ENCODE measurements at regions not wholly inside any gene's neighbourhood (a gene's known extent, or its start where the extent isn't known, plus 50 kb on each side); places are given as distances from the start of the nearest gene placed in this dataset.

DNA sequence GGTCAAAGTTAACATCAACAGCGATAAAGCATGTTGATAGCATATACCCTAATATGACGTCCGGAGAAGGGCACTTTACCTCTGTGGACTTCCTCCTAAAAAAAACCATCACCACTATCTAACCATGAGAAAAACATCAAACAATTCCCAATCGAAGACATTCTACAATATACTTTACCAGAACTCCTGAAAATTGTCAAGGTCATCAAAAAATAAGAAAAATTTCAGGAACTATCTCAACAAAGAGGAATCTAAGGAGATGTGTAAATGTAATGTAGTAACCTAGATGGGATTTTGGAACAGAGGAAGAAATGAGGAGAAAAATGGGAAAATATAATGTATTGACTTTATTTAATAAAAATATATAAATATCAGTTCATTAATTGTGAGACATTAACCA, 1026.8 kb upstream of the MIR17HG start:
- H3K9me3 ChIP-seq (replicated peaks; ENCODE audit: control insufficient read depth, insufficient read depth, low read depth, low read length): peaks cover 2% of the 10 kb centered on the region
- H3K4me1 ChIP-seq (replicated peaks in 1 of 2; ENCODE audit: control insufficient read depth in 2 of 2, insufficient read depth in 2 of 2, low read length in 2 of 2): no peaks in the 10 kb centered on the region
- H3K4me3 ChIP-seq: no peak overlapping the region
- H3K79me2 ChIP-seq (ENCODE audit: control insufficient read depth, insufficient read depth, low read length): no peaks in the 10 kb centered on the region
- ChIA-PET CTCF (ENCODE audit: low intra/inter-chr PET ratio) (no interaction called here), POLR2A (no interaction called here)
- H3K36me3 ChIP-seq (ENCODE audit: control insufficient read depth, insufficient read depth, low read length): no peaks in the 10 kb centered on the region
- H2AFZ ChIP-seq (ENCODE audit: low read depth, low read length): no peak overlapping the region
- no peaks in the 10 kb centered on the region for H3K9me1 ChIP-seq (ENCODE audit: control insufficient read depth, insufficient read depth, low read length)
- no peak for FAIRE-seq
- BruUV-seq (replicated peaks): no TSS peak
- WGBS (ENCODE audit: insufficient coverage, low coverage, missing lambda C conversion rate): 1% methylated on average over 4 of the region's 4 CpGs
- no peaks in the 10 kb centered on the region for H3K27me3 ChIP-seq (ENCODE audit: control insufficient read depth in 2 of 2, insufficient read depth in 2 of 2, low read length in 2 of 2)
- H3K9ac ChIP-seq (ENCODE audit: insufficient read depth in 1 of 2, low read depth in 2 of 2, low read length in 2 of 2): no peak overlapping the region
- in situ Hi-C loops (cut with MboI): no loop called here
- intact Hi-C loops (cut with micrococcal nuclease): no loop called here
- no peak overlapping the region for H3K27ac ChIP-seq (ENCODE audit: extremely low read depth, low read depth, low read length)
- no peak overlapping the region for H3K4me2 ChIP-seq (ENCODE audit: insufficient read depth, low read length)
- no peak for ATAC-seq
- DNase-seq (ENCODE audit: extremely low read depth in 1 of 4, low spot score in 3 of 4): no peak
- no peaks in the 10 kb centered on the region for H4K20me1 ChIP-seq (replicated peaks; ENCODE audit: control insufficient read depth, insufficient read depth, low read length)
- TF ChIP-seq, protein P1, sequence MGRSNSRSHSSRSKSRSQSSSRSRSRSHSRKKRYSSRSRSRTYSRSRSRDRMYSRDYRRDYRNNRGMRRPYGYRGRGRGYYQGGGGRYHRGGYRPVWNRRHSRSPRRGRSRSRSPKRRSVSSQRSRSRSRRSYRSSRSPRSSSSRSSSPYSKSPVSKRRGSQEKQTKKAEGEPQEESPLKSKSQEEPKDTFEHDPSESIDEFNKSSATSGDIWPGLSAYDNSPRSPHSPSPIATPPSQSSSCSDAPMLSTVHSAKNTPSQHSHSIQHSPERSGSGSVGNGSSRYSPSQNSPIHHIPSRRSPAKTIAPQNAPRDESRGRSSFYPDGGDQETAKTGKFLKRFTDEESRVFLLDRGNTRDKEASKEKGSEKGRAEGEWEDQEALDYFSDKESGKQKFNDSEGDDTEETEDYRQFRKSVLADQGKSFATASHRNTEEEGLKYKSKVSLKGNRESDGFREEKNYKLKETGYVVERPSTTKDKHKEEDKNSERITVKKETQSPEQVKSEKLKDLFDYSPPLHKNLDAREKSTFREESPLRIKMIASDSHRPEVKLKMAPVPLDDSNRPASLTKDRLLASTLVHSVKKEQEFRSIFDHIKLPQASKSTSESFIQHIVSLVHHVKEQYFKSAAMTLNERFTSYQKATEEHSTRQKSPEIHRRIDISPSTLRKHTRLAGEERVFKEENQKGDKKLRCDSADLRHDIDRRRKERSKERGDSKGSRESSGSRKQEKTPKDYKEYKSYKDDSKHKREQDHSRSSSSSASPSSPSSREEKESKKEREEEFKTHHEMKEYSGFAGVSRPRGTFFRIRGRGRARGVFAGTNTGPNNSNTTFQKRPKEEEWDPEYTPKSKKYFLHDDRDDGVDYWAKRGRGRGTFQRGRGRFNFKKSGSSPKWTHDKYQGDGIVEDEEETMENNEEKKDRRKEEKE (IDR thresholded peaks at IDR 0.05; ENCODE audit: borderline replicate concordance in 1 of 2, control insufficient read depth in 1 of 2, low read depth in 2 of 2, low read length in 1 of 2): no peak
- TF ChIP-seq FOXP1 (CRISPR knock-in tag; IDR thresholded peaks at IDR 0.05): no peak
- TF ChIP-seq ZNF766 (CRISPR knock-in tag; conservative IDR thresholded peaks at IDR 0.05): no peak
- TF ChIP-seq, protein P2, sequence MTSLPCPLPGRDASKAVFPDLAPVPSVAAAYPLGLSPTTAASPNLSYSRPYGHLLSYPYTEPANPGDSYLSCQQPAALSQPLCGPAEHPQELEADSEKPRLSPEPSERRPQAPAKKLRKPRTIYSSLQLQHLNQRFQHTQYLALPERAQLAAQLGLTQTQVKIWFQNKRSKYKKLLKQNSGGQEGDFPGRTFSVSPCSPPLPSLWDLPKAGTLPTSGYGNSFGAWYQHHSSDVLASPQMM (CRISPR knock-in tag; IDR thresholded peaks at IDR 0.05): peak; percentile 61; the same call in 1 of the 2 replicates
- peak; percentile 86 for TF ChIP-seq C11orf30 (IDR thresholded peaks at IDR 0.05; ENCODE audit: low read depth)
- TF ChIP-seq MAFF (IDR thresholded peaks at IDR 0.05; ENCODE audit: low read length): peak; percentile 90
- TF ChIP-seq ATF7 (IDR thresholded peaks at IDR 0.05): no peak
- TF ChIP-seq ZNF717 (CRISPR knock-in tag; IDR thresholded peaks at IDR 0.05): no peak
- TF ChIP-seq ZNF239 (CRISPR knock-in tag; IDR thresholded peaks at IDR 0.05): no peak
- TF ChIP-seq, protein P3, sequence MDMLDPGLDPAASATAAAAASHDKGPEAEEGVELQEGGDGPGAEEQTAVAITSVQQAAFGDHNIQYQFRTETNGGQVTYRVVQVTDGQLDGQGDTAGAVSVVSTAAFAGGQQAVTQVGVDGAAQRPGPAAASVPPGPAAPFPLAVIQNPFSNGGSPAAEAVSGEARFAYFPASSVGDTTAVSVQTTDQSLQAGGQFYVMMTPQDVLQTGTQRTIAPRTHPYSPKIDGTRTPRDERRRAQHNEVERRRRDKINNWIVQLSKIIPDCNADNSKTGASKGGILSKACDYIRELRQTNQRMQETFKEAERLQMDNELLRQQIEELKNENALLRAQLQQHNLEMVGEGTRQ (CRISPR knock-in tag; IDR thresholded peaks at IDR 0.05): no peak
- no peak for TF ChIP-seq HNRNPUL1 (IDR thresholded peaks at IDR 0.05; ENCODE audit: low read length)
- no peak for TF ChIP-seq BCOR (IDR thresholded peaks at IDR 0.05)
- TF ChIP-seq, protein P4, sequence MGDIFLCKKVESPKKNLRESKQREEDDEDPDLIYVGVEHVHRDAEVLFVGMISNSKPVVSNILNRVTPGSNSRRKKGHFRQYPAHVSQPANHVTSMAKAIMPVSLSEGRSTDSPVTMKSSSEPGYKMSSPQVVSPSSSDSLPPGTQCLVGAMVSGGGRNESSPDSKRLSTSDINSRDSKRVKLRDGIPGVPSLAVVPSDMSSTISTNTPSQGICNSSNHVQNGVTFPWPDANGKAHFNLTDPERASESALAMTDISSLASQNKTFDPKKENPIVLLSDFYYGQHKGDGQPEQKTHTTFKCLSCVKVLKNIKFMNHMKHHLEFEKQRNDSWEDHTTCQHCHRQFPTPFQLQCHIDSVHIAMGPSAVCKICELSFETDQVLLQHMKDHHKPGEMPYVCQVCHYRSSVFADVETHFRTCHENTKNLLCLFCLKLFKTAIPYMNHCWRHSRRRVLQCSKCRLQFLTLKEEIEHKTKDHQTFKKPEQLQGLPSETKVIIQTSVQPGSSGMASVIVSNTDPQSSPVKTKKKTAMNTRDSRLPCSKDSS (IDR thresholded peaks at IDR 0.05; ENCODE audit: low read depth, partially characterized antibody): no peak
- TF ChIP-seq ZNF586 (CRISPR knock-in tag; conservative IDR thresholded peaks at IDR 0.05): no peak
- no peak for TF ChIP-seq HDGF (IDR thresholded peaks at IDR 0.05)
- TF ChIP-seq, protein P5, sequence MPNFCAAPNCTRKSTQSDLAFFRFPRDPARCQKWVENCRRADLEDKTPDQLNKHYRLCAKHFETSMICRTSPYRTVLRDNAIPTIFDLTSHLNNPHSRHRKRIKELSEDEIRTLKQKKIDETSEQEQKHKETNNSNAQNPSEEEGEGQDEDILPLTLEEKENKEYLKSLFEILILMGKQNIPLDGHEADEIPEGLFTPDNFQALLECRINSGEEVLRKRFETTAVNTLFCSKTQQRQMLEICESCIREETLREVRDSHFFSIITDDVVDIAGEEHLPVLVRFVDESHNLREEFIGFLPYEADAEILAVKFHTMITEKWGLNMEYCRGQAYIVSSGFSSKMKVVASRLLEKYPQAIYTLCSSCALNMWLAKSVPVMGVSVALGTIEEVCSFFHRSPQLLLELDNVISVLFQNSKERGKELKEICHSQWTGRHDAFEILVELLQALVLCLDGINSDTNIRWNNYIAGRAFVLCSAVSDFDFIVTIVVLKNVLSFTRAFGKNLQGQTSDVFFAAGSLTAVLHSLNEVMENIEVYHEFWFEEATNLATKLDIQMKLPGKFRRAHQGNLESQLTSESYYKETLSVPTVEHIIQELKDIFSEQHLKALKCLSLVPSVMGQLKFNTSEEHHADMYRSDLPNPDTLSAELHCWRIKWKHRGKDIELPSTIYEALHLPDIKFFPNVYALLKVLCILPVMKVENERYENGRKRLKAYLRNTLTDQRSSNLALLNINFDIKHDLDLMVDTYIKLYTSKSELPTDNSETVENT (CRISPR knock-in tag; IDR thresholded peaks at IDR 0.05): no peak
- no peak for TF ChIP-seq RCOR1 (IDR thresholded peaks at IDR 0.05; ENCODE audit: borderline replicate concordance in 1 of 2, low read depth in 2 of 2, low read length in 2 of 2)

Data from K562 (cell line).